ENCODE measurements at regions not wholly inside any gene's neighbourhood (a gene's known extent, or its start where the extent isn't known, plus 50 kb on each side); places are given as distances from the start of the nearest gene placed in this dataset.

DNA sequence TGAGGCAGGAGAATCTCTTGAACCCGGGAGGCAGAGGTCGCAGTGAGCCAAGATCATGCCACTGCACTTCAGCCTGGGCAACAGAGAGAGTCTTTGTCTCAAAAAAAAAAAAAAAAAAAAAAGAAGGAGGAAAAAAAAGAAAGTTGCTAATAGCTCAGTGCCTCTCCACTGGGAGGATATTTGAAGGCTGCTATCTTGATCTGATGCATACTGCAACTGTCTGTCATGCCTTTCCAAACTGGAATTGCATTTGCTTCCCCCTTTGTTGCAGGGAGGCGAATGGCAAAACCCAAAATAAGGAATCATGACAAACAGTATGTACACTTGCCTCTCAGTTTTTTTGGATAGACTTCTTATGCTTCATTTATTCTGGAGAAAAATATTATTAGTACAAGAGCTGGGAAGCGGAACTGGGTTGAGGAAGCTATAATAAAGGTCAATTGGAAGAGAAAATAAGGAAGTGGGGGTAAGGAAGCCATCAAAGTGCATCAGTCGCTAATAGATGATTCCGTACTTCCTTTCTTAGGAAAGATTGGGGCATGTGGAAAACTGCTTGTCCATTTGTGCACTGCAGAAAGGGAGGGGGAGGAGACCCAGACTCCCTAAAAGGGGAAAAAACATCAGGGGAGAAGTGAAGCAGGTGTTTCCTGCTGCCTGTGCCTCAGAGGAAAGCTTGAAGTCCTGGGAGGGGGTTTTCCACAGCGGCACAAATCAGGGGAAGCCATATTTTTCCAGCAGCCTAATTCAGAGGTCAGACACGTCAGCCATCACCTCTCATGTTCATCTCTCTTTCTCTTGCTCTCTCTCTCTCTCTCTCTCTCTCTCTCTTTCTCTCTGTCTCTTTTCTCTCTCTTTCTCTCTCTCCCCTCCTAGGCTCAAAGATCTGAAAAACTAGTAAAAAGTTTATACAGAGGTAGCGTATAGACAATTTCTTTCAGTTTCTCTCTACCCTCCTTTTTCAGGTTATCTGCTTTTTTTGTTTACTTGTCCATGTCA is 301.4 kb upstream of the TNP1 start:
- peak; percentile 14 for DNase-seq (ENCODE audit: low read depth)

DNA sequence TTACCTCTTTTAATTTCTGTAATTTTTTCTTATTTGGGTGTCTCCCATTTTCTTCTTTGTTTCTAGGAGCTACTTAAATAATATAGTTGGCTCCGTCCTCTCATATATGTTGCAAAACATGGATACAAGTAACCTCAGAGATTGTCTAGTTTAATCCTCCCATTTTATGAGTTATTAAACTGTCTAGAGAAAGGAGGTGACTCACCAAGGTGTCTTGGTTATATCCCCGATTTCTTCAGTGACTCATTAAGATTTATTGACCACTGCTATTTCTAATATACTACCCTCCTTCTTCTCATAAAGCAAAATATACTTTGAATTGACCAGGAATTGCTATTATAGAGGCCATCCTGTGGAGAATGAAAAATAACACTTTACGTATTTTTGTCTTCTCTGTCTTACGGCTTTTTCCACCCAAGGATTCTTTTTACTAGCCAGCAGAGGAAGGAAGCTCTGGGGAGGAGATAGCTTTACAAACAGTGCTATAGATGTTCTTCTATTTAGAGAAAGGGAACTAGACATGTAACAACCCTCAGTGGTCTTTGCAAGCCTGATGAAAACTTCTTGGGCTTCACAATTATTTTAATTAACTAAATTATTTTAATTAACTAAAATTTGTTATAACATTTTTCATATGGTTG is 300.4 kb upstream of the TNP1 start:
- peak; percentile 86 for DNase-seq (ENCODE audit: low read depth)

DNA sequence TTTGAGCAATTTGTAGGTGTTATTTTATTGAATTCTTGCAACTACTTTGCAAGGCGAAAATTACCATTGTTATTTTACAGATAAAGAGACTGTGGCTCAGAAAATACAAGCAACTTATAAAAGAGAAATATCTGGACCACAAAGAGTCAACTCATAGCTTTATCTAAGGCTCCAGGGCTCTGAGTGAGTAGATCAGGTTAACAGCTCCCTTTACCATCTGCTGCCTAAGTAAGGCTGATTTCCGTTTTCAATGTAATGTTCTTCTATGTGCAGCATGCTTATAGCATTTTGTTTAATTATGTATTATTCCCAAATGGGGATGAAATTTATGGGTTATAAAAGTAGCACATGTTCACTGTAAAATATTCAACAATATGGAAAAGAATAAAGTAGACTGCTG is 299.1 kb upstream of the TNP1 start:
- DNase-seq (ENCODE audit: low read depth), result no peak

DNA sequence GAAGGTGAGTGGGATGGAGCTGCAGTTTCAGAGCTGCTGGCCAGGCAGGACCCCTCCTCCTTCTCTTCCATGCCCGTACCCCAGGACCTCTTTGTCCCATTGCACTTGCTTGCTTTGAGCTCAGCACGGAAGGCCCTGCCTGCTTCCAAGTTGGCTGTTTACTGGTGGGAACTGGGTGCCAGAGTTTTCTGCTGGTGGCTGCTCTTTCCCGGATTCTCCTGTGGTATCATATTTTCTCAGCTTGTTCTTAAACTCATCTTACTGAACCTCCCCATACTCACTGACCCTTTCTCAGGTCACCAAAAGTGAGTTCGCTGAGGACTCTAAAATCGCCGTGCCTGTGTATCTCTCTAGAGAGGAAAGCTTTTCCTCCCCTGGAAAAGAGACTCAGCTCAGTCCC is 297.7 kb upstream of the TNP1 start:
- no peak for DNase-seq (ENCODE audit: low read depth)

DNA sequence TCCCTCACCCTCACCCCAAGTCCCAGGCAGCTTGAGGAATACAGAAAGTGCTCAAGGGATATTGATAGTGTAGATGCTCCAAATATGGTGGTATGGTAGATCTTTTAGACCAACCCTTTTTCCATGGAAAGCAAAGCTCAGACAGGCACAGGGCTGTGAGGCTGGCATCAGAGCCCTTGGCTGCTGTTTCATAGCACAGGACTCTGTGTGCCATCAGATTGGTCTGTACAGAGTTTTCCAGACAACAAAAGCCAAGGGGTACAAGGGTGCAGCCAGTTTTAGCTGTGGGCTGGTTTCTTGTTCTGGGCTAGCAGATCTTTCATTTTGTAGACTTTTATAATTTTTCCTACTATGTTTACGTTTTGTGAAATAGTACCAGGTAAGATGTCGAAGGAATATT is 296.9 kb upstream of the TNP1 start:
- no peak for DNase-seq (ENCODE audit: low read depth)

DNA sequence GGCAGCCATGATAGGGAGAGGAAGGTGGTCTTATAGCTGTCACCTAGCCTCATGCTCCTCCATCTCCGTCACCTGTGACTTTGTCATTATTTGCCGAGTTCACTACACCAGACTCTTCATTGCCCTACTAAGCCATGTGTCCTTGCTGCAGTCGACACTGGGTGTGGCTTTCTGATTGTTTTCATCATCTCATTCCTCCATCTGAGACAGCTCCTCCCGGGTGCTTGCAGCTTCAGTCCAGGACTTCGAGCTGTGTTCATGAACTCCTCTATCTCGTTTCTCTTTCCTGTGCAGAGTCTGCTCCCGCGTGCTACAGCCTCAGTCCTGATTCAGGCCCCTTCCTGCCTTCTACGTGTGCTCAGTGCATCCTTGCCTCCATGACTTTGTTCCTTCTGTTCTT is 295.1 kb upstream of the TNP1 start:
- no peak for DNase-seq (ENCODE audit: low read depth)

DNA sequence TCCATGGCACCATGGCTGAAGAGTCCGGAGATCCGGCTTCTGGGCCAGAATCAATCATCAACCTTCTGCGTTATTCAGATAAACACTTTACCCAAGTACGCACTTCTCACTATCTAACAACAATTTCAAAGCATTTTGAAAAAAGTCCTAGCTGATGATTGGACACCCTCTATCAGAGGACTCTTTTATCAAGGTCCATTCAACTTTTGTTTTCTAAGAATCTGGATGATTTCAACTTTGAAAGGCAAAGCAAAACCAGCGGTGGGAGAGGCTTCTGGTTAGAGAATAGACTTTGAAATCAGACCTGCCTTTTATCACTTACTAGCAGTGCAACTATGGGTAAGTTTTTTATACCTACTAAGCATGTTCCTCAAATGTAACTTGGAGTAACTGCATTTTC is 293.6 kb upstream of the TNP1 start:
- DNase-seq (ENCODE audit: low read depth), result no peak

DNA sequence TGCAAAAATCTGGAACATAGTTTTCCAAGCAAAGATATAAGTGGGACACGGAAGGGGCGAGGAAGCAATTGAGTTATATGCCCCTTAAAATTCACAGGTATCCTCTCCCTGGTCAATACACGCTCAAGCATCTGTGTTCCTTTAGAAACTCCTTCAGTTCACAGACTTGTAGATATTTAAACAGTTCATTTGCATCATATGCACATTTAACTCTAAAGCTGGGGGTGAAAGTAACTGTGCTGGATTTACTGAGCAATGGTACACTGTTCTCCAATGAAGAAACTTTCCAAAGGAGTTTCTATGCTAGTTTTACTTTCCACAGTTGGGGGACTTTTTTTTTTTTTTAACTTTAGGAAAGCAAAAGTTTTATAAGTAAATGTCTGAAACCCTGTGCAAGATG is 293.0 kb upstream of the TNP1 start:
- DNase-seq (ENCODE audit: low read depth), result no peak

DNA sequence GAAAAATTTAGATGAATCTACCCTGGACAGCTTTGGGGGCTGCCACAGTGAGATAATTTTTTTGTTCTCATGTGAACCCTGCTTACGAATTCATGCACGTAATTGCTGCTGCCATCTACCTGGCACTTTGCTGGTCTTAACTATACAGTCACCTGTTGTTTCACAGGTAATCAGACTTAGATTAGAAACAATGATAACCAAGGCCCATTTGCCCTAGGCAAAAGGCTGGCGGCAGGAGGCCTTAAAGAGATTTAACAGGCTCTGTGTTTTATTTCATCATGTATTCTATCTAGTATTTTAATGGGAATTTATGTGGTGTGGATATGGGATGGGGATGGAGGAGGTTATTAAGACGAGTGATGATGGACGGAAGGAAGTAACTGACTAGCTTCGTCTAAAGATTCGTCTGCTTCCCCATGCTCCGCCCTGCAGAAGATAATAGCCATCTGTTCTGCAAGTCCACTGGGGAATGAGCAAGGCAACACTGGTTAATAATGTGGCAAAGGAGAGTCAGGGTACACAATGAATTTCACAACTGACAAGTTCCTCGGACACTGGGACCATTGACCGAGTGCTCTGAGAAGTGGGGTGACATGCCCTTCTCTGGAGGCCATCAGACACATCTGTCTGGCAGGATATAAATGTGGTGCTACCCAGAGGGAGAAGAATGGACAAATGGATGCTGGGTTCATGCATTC is 291.8 kb upstream of the TNP1 start:
- no peak for DNase-seq (ENCODE audit: low read depth)

DNA sequence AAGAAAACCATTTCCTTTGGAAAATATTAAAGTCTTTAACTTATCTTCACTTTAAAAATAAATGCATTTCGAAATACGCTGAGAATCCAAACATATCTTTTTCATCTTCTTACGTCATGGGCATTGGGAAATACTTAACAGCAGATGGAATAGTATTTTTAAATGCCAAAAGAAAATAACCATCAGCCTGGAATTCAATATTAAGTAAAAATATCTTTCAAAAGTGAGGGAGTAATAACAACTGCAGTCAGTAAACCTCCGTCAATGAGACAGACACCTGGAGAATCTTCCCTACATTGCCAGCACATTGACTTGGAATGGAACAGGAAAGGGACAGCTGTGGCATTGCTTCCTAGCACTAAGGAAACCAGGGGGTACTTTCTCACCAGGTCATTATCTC is 290.4 kb upstream of the TNP1 start:
- DNase-seq (ENCODE audit: low read depth), result no peak

DNA sequence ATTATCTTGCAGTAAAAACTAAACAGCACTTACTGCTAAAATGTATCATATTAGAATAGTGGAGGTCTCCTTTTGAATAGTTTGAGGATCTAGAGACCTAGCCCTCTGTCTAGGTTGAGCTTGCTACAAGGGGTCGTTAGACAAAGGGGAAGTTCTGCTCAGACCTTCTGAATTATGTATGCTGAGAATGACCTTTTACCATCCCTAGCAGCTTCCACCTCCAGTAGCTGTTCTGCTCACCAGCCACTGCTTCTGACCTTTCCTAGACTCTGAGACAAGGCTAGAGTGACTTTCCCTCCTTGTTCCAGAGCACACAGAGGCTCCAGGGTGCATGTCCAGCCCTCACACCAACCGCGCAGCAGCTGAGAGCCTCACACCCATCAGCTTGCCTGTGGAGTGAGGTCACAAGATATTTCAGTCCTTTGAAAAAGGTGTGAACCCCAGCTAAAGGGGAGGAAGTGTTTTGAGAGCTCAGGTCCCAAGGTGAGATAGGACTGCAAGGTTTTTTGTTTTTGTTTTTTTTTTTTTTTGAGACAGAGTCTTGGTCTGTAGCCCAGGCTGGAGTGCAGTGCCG is 289.3 kb upstream of the TNP1 start:
- DNase-seq (ENCODE audit: low read depth), result no peak

DNA sequence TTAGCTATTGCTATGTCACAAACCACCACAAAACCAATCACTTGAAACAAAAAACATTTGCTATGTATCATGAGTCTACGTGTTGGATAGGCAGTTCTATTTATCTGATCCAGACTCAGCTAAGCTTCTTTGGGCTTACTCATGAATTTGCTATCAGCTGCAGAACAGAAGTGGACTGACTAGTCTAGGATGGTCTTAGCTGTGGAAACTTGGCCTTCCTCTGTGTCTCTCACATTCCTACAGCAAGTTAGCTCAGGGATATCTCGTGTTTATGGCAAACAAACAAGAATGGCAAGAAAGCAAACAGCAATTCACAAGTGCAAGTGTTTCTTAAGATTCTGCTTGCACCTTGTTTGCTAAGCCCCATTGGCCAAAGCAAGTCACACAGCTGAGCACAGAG is 288.0 kb upstream of the TNP1 start:
- no peak for DNase-seq (ENCODE audit: low read depth)

DNA sequence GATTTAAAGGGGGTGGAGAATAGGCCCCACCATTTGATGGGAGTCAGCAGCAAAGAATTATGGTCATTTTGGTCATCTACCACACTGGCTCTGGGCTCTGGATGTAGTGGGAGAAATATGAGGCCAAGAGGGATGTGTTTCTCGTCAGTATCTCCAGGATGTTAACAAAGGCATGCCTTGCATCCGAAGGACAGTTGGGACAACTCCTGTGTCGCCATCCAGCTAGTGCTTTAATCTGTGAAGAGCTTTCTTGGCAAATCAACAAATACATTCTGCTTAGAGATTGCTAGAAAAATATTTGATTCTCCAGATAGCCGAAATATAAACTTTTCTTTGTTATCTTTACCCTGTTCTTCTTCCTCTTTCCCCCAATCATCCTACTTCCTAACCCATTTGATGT is 287.1 kb upstream of the TNP1 start:
- DNase-seq (ENCODE audit: low read depth), result no peak

DNA sequence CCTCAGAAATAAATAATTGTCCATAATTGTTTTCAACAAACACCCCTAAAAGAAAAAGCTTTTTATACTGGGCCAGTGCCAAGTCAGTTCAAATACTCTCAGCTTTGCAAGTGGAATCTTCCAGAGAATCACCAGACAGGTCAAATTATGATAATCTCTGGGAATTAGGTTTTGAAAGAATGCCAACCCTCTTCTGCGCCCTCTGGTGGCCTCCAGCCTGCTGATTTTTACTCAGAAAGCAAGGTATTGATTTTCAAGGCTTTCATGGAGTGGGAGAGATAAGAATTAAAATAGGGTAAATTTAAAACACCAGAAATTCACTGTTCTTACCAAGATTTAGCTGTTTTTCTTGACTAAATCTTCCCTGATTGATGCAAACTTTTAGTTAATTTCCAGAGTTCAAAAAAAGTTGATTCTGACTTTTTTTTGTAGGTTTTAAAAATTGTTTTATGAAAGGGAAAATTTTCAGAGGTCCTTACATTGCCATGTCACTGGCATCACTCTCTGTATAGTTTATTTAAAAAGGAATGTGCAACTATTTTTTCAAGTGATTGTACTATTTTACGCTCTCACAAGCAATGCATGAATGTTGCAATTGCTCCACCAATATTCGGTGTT is 282.9 kb upstream of the TNP1 start:
- peak; percentile 61 for DNase-seq (ENCODE audit: low read depth)

DNA sequence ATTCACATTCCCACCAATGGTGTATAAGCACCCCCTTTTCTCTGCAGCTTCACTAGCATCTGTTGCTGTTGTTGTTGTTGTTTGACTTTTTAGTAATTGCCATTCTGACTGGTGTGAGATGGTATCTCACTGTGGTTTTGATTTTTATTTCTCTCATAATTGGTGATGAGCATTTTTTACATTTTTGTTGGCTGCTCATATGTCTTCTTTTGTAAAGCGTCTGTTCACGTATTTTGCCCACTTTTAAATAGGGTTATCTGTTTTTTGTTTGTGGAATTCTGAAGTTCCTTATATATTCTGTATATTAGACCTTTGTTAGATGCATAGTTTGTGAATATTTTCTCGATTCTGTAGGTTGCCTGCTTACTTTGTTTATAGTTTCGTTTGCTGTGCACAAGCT is 278.4 kb upstream of the TNP1 start:
- no peak for DNase-seq (ENCODE audit: low read depth)

DNA sequence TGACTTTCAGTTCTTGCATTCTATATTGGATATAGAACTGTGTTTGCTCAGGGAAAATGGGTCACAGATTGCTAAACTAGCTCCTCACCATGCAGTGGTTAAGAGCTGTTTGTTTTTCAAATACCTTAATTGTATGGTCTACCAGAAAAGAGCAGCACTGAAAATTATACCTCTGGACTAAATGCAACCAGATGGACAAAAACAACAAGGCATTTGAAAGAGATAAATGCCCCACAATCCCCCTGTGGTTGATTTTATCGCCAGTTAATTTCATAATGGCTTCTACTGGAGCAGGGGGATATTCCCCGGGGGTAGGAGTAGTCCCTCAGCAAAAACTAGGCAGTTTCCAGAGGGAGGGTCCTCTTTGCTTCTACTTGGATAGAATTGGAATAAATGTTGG is 267.9 kb upstream of the TNP1 start:
- no peak for DNase-seq (ENCODE audit: low read depth)

DNA sequence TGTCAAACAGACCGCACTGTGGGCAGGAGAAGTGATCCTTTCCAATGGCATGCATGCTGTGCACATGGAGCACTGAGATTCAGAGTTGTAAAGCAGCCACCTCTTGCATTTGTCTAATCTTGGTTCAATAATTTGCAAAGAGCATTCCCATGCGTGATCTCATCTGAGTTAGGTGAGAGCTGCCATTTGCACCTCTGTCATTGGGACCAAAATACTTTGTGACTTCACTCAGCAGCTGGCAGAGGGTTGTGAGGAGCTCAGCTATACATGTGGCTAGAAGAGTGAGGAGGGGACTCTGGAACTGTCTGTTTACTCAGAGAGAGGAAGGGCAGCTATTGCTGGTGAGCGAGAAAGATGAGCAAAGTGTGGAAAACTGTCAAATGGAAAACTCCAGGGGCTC is 265.1 kb upstream of the TNP1 start:
- no peak for DNase-seq (ENCODE audit: low read depth)

DNA sequence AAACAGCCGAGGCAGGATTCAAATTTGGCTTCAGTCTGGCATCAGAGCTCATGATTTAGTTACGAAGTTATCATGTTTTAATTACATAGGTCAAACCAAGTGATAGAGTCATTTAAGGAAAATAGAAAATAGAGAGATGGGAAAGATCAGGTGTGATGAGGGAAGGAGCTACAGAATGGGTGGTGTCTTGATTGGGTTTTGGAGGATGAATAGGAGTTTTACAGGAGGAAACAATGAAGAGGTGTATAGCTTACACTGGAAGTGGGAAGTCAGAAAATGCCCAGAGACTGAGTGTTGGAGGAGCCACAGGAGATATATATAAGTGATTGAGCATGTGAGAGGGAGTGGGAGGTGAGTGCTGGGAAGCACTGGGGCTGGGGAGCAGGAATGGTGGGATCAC is 264.2 kb upstream of the TNP1 start:
- no peak for DNase-seq (ENCODE audit: low read depth)

DNA sequence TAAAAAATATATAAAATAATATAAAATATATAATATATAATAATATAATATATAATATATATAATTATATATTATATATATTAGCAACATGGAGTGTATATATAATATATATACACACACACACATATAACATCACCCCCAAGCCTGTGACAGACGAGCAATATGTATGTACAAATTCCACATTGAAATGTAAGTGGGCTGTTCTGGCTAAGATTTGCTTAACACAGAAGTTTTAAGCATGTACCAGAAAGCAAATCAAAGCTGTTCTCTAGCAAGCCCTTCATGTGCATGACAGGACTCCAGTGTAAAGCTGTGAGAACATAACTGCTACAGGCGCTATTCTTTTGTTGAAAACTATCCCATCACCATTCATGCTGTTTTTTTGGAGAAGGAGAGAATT is 261.7 kb upstream of the TNP1 start:
- no peak for DNase-seq (ENCODE audit: low read depth)

DNA sequence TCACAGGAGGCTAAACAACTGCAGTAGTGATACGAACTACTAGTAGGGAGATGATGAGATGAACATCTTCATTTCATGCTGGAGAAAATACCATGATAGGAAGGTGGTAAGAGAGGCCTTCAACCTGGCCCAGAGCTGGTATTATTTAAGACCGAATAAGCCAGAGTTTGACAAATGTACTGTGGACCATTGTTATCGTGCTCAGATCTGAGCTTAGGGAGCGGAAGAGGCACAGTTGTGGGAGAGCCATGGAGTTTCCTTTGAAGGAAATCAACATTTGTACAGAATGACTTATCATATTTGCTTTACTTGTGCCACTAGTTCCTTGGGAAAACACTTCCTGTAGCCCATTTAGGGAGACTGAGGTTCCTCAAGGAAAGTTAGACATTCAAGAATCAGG is 260.6 kb upstream of the TNP1 start:
- no peak for DNase-seq (ENCODE audit: low read depth)

DNA sequence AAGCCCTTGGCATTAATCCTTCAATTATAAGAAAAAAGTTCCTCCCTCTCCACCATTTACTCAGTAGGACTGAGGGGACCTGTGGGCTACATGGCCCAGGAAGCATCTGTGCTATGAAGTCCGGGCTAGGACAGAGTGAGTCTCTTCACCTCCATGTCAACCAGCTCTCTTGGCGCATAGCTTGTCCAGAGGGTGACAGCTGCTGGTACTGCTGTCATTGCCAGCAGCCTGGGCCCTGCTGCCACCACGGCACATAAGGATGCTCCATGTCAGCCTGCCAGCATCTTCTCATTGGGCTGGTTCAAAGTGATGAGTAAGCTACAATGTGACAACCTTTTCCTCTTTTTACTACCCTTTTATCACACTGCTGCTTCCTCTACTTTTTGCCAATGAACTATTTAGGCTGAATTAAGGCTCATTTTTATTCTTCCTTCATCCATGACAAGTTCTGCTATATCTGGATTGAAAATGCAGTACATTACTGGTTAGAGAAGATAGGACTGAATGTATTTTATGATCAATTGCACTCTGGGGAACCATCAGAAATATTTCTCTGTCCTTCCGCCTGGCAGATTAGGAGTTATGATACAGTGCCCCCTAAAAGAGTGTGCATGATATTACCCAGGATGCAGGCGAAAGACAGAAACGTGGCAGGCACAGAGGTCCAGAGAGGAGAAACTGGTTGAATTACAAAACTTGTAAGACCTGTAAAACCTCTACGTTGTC is 258.9 kb upstream of the TNP1 start:
- no peak for DNase-seq (ENCODE audit: low read depth)

DNA sequence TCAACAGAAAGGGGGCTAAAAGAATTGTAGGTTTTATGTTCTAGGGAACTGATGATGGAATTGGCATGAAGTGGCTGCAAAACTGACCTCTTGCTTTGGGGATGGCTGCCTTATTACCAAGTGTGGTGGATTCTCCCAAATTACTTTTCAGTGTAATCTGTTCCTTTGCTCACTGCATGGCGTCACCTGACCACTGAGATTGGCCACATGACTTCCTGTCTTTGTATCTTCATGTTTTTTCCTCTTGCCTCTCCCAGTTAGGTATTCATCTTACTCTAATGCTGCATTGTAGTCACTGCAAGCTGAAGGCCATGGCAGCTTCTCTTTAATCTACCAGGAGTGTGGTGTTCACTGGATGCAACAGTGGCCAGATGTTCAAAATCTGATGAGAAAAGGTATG is 257.7 kb upstream of the TNP1 start:
- DNase-seq (ENCODE audit: low read depth), result no peak

Data from ELR (cell line).